WI38 (cell line): ENCODE measurements at regions not wholly inside any gene's neighbourhood (a gene's known extent, or its start where the extent isn't known, plus 50 kb on each side); places are given as distances from the start of the nearest gene placed in this dataset.

Experiments
- H3K4me3 ChIP-seq: 2 replicates; pipeline ENCODE4 v1.5.1; 2011; ENCODE audit warnings: low read depth, mild to moderate bottlenecking, control low read depth, low read length
- CTCF ChIP-seq: IDR thresholded peaks from 2 replicates; pipeline ENCODE4 v1.5.1; 2012; ENCODE audit warnings: low read depth, mild to moderate bottlenecking, control low read depth, low read length

- H3K4me3 ChIP-seq: no peak overlapping the region
- no peak for TF ChIP-seq CTCF
Observed at GRCh38 chr11:70705930-70706329, 307.6 kb downstream of the CTTN start.

- no peak overlapping the region for H3K4me3 ChIP-seq
- TF ChIP-seq CTCF: no peak
Observed at GRCh38 chr11:70707821-70708220, 309.5 kb downstream of the CTTN start.

GRCh38 chr11:70709596-70709995 lies 311.3 kb downstream of the CTTN start:
- TF ChIP-seq CTCF: no peak
- H3K4me3 ChIP-seq: no peak overlapping the region

- TF ChIP-seq CTCF: no peak
- H3K4me3 ChIP-seq: no peak overlapping the region
Observed at GRCh38 chr11:70710192-70710591, 311.9 kb downstream of the CTTN start.

- TF ChIP-seq CTCF: no peak
- no peak overlapping the region for H3K4me3 ChIP-seq
Observed at GRCh38 chr11:70710601-70711000, 312.3 kb downstream of the CTTN start.

GRCh38 chr11:70711095-70711910 lies 313.0 kb downstream of the CTTN start:
- TF ChIP-seq CTCF: no peak
- no peak overlapping the region for H3K4me3 ChIP-seq

GRCh38 chr11:70711911-70712185 lies 313.5 kb downstream of the CTTN start:
- no peak overlapping the region for H3K4me3 ChIP-seq
- no peak for TF ChIP-seq CTCF
